ENCODE measurements at regions not wholly inside any gene's neighbourhood (a gene's known extent, or its start where the extent isn't known, plus 50 kb on each side); places are given as distances from the start of the nearest gene placed in this dataset.

- no peak for TF ChIP-seq RCOR1 (conservative IDR thresholded peaks at IDR 0.05; ENCODE audit: low read depth, low read length)
- TF ChIP-seq NKRF (conservative IDR thresholded peaks at IDR 0.05): no peak
- TF ChIP-seq, protein P1, sequence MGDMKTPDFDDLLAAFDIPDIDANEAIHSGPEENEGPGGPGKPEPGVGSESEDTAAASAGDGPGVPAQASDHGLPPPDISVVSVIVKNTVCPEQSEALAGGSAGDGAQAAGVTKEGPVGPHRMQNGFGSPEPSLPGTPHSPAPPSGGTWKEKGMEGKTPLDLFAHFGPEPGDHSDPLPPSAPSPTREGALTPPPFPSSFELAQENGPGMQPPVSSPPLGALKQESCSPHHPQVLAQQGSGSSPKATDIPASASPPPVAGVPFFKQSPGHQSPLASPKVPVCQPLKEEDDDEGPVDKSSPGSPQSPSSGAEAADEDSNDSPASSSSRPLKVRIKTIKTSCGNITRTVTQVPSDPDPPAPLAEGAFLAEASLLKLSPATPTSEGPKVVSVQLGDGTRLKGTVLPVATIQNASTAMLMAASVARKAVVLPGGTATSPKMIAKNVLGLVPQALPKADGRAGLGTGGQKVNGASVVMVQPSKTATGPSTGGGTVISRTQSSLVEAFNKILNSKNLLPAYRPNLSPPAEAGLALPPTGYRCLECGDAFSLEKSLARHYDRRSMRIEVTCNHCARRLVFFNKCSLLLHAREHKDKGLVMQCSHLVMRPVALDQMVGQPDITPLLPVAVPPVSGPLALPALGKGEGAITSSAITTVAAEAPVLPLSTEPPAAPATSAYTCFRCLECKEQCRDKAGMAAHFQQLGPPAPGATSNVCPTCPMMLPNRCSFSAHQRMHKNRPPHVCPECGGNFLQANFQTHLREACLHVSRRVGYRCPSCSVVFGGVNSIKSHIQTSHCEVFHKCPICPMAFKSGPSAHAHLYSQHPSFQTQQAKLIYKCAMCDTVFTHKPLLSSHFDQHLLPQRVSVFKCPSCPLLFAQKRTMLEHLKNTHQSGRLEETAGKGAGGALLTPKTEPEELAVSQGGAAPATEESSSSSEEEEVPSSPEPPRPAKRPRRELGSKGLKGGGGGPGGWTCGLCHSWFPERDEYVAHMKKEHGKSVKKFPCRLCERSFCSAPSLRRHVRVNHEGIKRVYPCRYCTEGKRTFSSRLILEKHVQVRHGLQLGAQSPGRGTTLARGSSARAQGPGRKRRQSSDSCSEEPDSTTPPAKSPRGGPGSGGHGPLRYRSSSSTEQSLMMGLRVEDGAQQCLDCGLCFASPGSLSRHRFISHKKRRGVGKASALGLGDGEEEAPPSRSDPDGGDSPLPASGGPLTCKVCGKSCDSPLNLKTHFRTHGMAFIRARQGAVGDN (IDR thresholded peaks at IDR 0.05): no peak
- TF ChIP-seq CTCF (IDR thresholded peaks at IDR 0.05 in 2 of 3, conservative IDR thresholded peaks at IDR 0.05 in 1 of 3; ENCODE audit: control insufficient read depth in 2 of 3, extremely low read depth in 1 of 3, insufficient read depth in 1 of 3, low read depth in 3 of 3, low read length in 3 of 3): no peak
These were observed 168.7 kb upstream of the FN1 start for GRCh38 chr2:215604606-215605005.
